SK-N-SH (cell line): ENCODE measurements at regions not wholly inside any gene's neighbourhood (a gene's known extent, or its start where the extent isn't known, plus 50 kb on each side); places are given as distances from the start of the nearest gene placed in this dataset.

Source experiments
- CTCF ChIA-PET: fragments of 300-600, 350-600 bp; formaldehyde crosslinking; extraction: SDS; loops from one replicate; lab custom pipeline; 2021; lab: Yijun Ruan, JAX
- POLR2A ChIA-PET: fragments of 350-600 bp; sonication (Branson Sonifier 250); formaldehyde crosslinking; extraction: SDS; loops from one replicate; lab custom pipeline; 2020; ENCODE audit warnings: antibody characterized with exemption, inconsistent platforms; lab: Yijun Ruan, JAX
- DNase-seq: peaks from one replicate; pipeline ENCODE4 v3.0.0; 2012
- H2AFZ ChIP-seq: fragments of 200-600 bp; sonication (generic); 2 replicates; pipeline ENCODE4 v1.8.1; 2016; ENCODE audit warnings: antibody characterized with exemption, mild to moderate bottlenecking, low read depth
- H3F3A ChIP-seq: fragments of 200-600 bp; sonication (generic); replicated peaks from 2 replicates; pipeline ENCODE3; 2016; ENCODE audit warnings: antibody characterized with exemption, mild to moderate bottlenecking; ENCODE audit not compliant: insufficient read depth
- H3K27ac ChIP-seq, 2 experiments: fragments of 200-500 bp in 1 of 2; fragments of 200-600 bp in 1 of 2; sonication (Bioruptor generic) in 1 of 2; sonication (generic), shearing (Covaris generic) in 1 of 2; 2 replicates each; pipeline versions ENCODE4 v1.5.1 to v1.6.1; 2014 to 2016; ENCODE audit warnings: low read depth in 2 of 2, inconsistent platforms in 1 of 2, low read length in 1 of 2, mild to moderate bottlenecking in 1 of 2, mixed read lengths in 1 of 2
- H3K27me3 ChIP-seq: fragments of 200-600 bp; sonication (generic), shearing (Covaris generic); 2 replicates; pipeline ENCODE4 v1.6.1; 2016; ENCODE audit warnings: mixed run types; ENCODE audit not compliant: insufficient read depth
- H3K36me3 ChIP-seq, 2 experiments: fragments of 200-500 bp in 1 of 2; fragments of 200-600 bp in 1 of 2; sonication (Bioruptor generic) in 1 of 2; sonication (generic) in 1 of 2; replicated peaks in 1 of 2; 2 replicates each; pipeline versions ENCODE3 to v1.5.1; 2014 to 2016; ENCODE audit warnings: low read length in 1 of 2, mild to moderate bottlenecking in 1 of 2; ENCODE audit not compliant: insufficient read depth in 2 of 2, control insufficient read depth in 1 of 2
- H3K4me1 ChIP-seq, 2 experiments: fragments of 200-500 bp in 1 of 2; fragments of 200-600 bp in 1 of 2; sonication (Bioruptor generic) in 1 of 2; sonication (generic), shearing (Covaris generic) in 1 of 2; 2 replicates each; pipeline versions ENCODE4 v1.5.1 to v1.6.1; 2014 to 2016; ENCODE audit warnings: low read depth in 1 of 2, low read length in 1 of 2, mixed run types in 1 of 2; ENCODE audit not compliant: insufficient read depth in 2 of 2, control insufficient read depth in 1 of 2
- H3K4me2 ChIP-seq: fragments of 200-600 bp; sonication (generic), shearing (Covaris generic); 2 replicates; pipeline ENCODE4 v1.6.1; 2017; ENCODE audit warnings: mixed run types
- H3K4me3 ChIP-seq, 2 experiments: fragments of 200-500 bp in 1 of 2; fragments of 200-600 bp in 1 of 2; sonication (Bioruptor generic) in 1 of 2; sonication (generic), shearing (Covaris generic) in 1 of 2; 2 replicates each; pipeline versions ENCODE4 v1.5.1 to v1.8.1; 2014 to 2016; ENCODE audit warnings: low read depth in 2 of 2, inconsistent platforms in 1 of 2, low read length in 1 of 2, mild to moderate bottlenecking in 1 of 2, mixed read lengths in 1 of 2, moderate library complexity in 1 of 2
- H3K79me2 ChIP-seq: fragments of 200-600 bp; sonication (generic); 2 replicates; pipeline ENCODE4 v1.8.1; 2017; ENCODE audit warnings: mild to moderate bottlenecking; ENCODE audit not compliant: insufficient read depth
- H3K9ac ChIP-seq: fragments of 200-600 bp; sonication (generic); 2 replicates; pipeline ENCODE4 v1.6.1; 2017; ENCODE audit warnings: mixed run types
- H3K9me2 ChIP-seq: fragments of 200-600 bp; sonication (generic); 2 replicates; pipeline ENCODE4 v1.6.1; 2017; ENCODE audit warnings: mixed run types
- H3K9me3 ChIP-seq: fragments of 200-600 bp; sonication (generic); 2 replicates; pipeline ENCODE4 v1.6.1; 2017; ENCODE audit warnings: mixed run types, mild to moderate bottlenecking, moderate library complexity
- H4K20me1 ChIP-seq: fragments of 200-600 bp; sonication (generic); 2 replicates; pipeline ENCODE4 v1.6.1; 2017; ENCODE audit warnings: mild to moderate bottlenecking, mixed run types; ENCODE audit not compliant: insufficient read depth
- EP300 ChIP-seq, 2 experiments: IDR thresholded peaks; 2 replicates each; pipeline versions ENCODE4 v1.4.0 to v1.6.1; 2012; ENCODE audit warnings: borderline replicate concordance in 1 of 2, low read depth in 1 of 2, low read length in 1 of 2
- FOSL2 ChIP-seq: IDR thresholded peaks from 2 replicates; pipeline ENCODE4 v1.4.0; 2012; ENCODE audit warnings: low read depth, mild to moderate bottlenecking, moderate library complexity, borderline replicate concordance
- NFIC ChIP-seq: IDR thresholded peaks from 2 replicates; pipeline ENCODE4 v1.4.0; 2012; ENCODE audit warnings: borderline replicate concordance
- PBX3 ChIP-seq: IDR thresholded peaks from 2 replicates; pipeline ENCODE4; 2012
- POLR2AphosphoS5 ChIP-seq: IDR thresholded peaks from 2 replicates; pipeline ENCODE4 v1.6.1; 2012; ENCODE audit warnings: low read depth, low read length
- RXRA ChIP-seq: IDR thresholded peaks from 2 replicates; pipeline ENCODE4 v1.4.0; 2012; ENCODE audit warnings: low read depth, mild to moderate bottlenecking, borderline replicate concordance
- SIN3A ChIP-seq: IDR thresholded peaks from 2 replicates; pipeline ENCODE4 v1.6.1; 2012; ENCODE audit warnings: low read depth, mild to moderate bottlenecking, low read length, moderate library complexity, borderline replicate concordance
- TAF1 ChIP-seq: IDR thresholded peaks from 2 replicates; pipeline ENCODE4 v1.6.1; 2012; ENCODE audit warnings: low read depth, mild to moderate bottlenecking, low read length, moderate library complexity, borderline replicate concordance
- YY1 ChIP-seq: IDR thresholded peaks from 2 replicates; pipeline ENCODE4 v1.4.0; 2012; ENCODE audit warnings: low read depth, mild to moderate bottlenecking
- ZBTB33 ChIP-seq: IDR thresholded peaks from 2 replicates; pipeline ENCODE4 v1.4.0; 2012; ENCODE audit warnings: low read depth, borderline replicate concordance
- WGBS: methylation state at CpG from one replicate; pipeline ENCODE4 v1.1.6; 2017; ENCODE audit warnings: low lambda C conversion rate; 5-methylcytosine and 5-hydroxymethylcytosine counted together

GRCh38 chr2:12382366-12382765, 334.4 kb upstream of the TRIB2 start:
- Histone ChIP-seq H4K20me1 (no peaks in the 10 kb centered on the region), H3K36me3 (no peaks in the 10 kb centered on the region), H3K27ac (no peak overlapping the region), H3K4me1 (peaks cover 0 to 4% of the 10 kb centered on the region in 2 experiments; a peak in 2 of 4 replicates), H3K4me3 (no peak overlapping the region), H3K79me2 (no peaks in the 10 kb centered on the region), H3K9ac (no peak overlapping the region), H3K4me2 (no peak overlapping the region), H3K9me2 (no peaks in the 10 kb centered on the region), H3K9me3 (no peaks in the 10 kb centered on the region), H2AFZ (no peak overlapping the region), H3F3A (no peaks in the 10 kb centered on the region), H3K27me3 (no peaks in the 10 kb centered on the region)
- CTCF ChIA-PET: interaction anchor here (0.9 to 2.0 kb wide), 3 partner anchors 9 to 164 kb away, joined by 3 to 5 read pairs (median 3); no protein-coding TSS in a partner anchor
- TF ChIP-seq EP300 (IDR thresholded peaks at IDR 0.05; ENCODE audit: borderline replicate concordance in 1 of 2, low read depth in 1 of 2, low read length in 1 of 2) (no peak), ZBTB33 (no peak), SIN3A (no peak), YY1 (no peak), FOSL2 (no peak), POLR2AphosphoS5 (no peak), RXRA (no peak), TAF1 (no peak)
- no peak for DNase-seq
- 77% methylated on average over 4 of the region's 4 CpGs for WGBS
- POLR2A ChIA-PET: no interaction called here

GRCh38 chr2:12389344-12390045, 327.2 kb upstream of the TRIB2 start:
- Histone ChIP-seq H3K27me3 (no peaks in the 10 kb centered on the region), H3K79me2 (no peaks in the 10 kb centered on the region), H3K4me2 (no peak overlapping the region), H3K9me3 (no peaks in the 10 kb centered on the region), H3K9me2 (no peaks in the 10 kb centered on the region), H3K4me1 (no peaks in the 10 kb centered on the region; a peak in 1 of 4 replicates), H2AFZ (peak overlapping the region; percentile 36; the same call in 1 of the 2 replicates), H3K4me3 (no peak overlapping the region), H3F3A (no peaks in the 10 kb centered on the region), H3K36me3 (no peaks in the 10 kb centered on the region), H4K20me1 (no peaks in the 10 kb centered on the region), H3K27ac (peak overlapping the region in 1 of 2 experiments; percentile 14; a peak in 1 of 4 replicates), H3K9ac (no peak overlapping the region)
- ChIA-PET POLR2A (no interaction called here), CTCF (interaction anchor here (1.0 kb wide), 1 partner anchor 15 kb away, joined by 3 read pairs; no protein-coding TSS in a partner anchor)
- DNase-seq: no peak
- 71% methylated on average over 9 of the region's 9 CpGs for WGBS
- TF ChIP-seq NFIC: no peak
- peak; percentile 28 for TF ChIP-seq PBX3
- TF ChIP-seq, all 33 proteins: peak for 1
